H1 (cell line): ENCODE measurements at regions not wholly inside any gene's neighbourhood (a gene's known extent, or its start where the extent isn't known, plus 50 kb on each side); places are given as distances from the start of the nearest gene placed in this dataset.

Source experiments
- CTCF ChIA-PET: fragments of 300-600 bp; sonication (Branson Sonifier 250); formaldehyde crosslinking; loops from one replicate; lab custom pipeline; 2021; ENCODE audit not compliant: partially characterized antibody; lab: Charles Lee
- POLR2A ChIA-PET: fragments of 300-600 bp; sonication (Branson Sonifier 250); formaldehyde crosslinking; loops from one replicate; lab custom pipeline; 2021; ENCODE audit warnings: inconsistent platforms; ENCODE audit not compliant: partially characterized antibody; lab: Charles Lee
- DNase-seq, 2 experiments: peaks; one replicate each; pipeline versions ENCODE4 v3.0.0 to v3.0.0-alpha.2; 2010 to 2022; ENCODE audit warnings: low spot score in 2 of 2, low read depth in 1 of 2, mixed read lengths in 1 of 2
- FAIRE-seq: peaks from 2 replicates; lab custom pipeline; 2011; peaks lifted over from hg19 to GRCh38; lab: Jason Lieb, UNC
- H2AFZ ChIP-seq: 2 replicates; pipeline ENCODE4 v1.8.1; 2012; ENCODE audit warnings: low read length, inconsistent platforms
- H2AK5ac ChIP-seq: 2 replicates; pipeline ENCODE4 v1.6.1; 2013; ENCODE audit warnings: low read depth, low read length
- H2BK120ac ChIP-seq: replicated peaks from 2 replicates; pipeline ENCODE3; 2013; ENCODE audit warnings: low read depth, low read length, inconsistent platforms
- H2BK12ac ChIP-seq: 2 replicates; pipeline ENCODE4 v1.6.1; 2013; ENCODE audit warnings: low read depth, low read length
- H2BK15ac ChIP-seq: 2 replicates; pipeline ENCODE4 v1.6.1; 2013; ENCODE audit warnings: low read length
- H2BK20ac ChIP-seq: 2 replicates; pipeline ENCODE4 v1.6.1; 2013; ENCODE audit warnings: low read length
- H2BK5ac ChIP-seq: 2 replicates; pipeline ENCODE4 v1.6.1; 2013; ENCODE audit warnings: low read depth, low read length
- H3K14ac ChIP-seq: 2 replicates; pipeline ENCODE4 v1.6.1; 2013; ENCODE audit warnings: inconsistent platforms; ENCODE audit not compliant: insufficient read length
- H3K18ac ChIP-seq: 2 replicates; pipeline ENCODE4 v1.6.1; 2013; ENCODE audit warnings: low read length; ENCODE audit errors: extremely low read depth
- H3K23ac ChIP-seq: 2 replicates; pipeline ENCODE4 v1.6.1; 2013; ENCODE audit warnings: inconsistent platforms; ENCODE audit not compliant: insufficient read length
- H3K23me2 ChIP-seq: 2 replicates; pipeline ENCODE4 v1.6.1; 2013; ENCODE audit warnings: low read depth, low read length
- H3K27ac ChIP-seq: 2 replicates; pipeline ENCODE4 v1.6.1; 2011; ENCODE audit warnings: low read depth, low read length, inconsistent platforms
- H3K27me3 ChIP-seq, 4 experiments: replicated peaks in 1 of 4; 1 replicate in 1 of 4; 2 replicates in 3 of 4; pipeline versions ENCODE4 v1.6.1 to v1.8.1; 2011 to 2013; ENCODE audit warnings: low read length in 3 of 4, mild to moderate bottlenecking in 3 of 4, inconsistent platforms in 2 of 4, mixed read lengths in 2 of 4, moderate library complexity in 1 of 4; ENCODE audit not compliant: control insufficient read depth in 3 of 4, insufficient read depth in 3 of 4; ENCODE audit errors: extremely low read depth in 1 of 4
- H3K36me3 ChIP-seq, 4 experiments: 2 replicates each; pipeline versions ENCODE4 v1.6.1 to v1.8.1; 2011 to 2013; ENCODE audit warnings: mild to moderate bottlenecking in 4 of 4, low read length in 3 of 4, moderate library complexity in 2 of 4, control low read depth in 1 of 4, inconsistent platforms in 1 of 4; ENCODE audit not compliant: insufficient read depth in 4 of 4, control insufficient read depth in 2 of 4
- H3K4ac ChIP-seq: replicated peaks from 2 replicates; pipeline ENCODE3; 2013; ENCODE audit warnings: low read length, low read depth, mixed read lengths, inconsistent platforms; ENCODE audit not compliant: insufficient read length
- H3K4me1 ChIP-seq, 4 experiments: replicated peaks in 1 of 4; 1 replicate in 1 of 4; 2 replicates in 3 of 4; pipeline versions ENCODE4 v1.6.1 to v1.8.1; 2011 to 2013; ENCODE audit warnings: low read length in 3 of 4, inconsistent platforms in 2 of 4, mixed read lengths in 1 of 4; ENCODE audit not compliant: insufficient read depth in 4 of 4, control insufficient read depth in 3 of 4
- H3K4me2 ChIP-seq, 2 experiments: 2 replicates each; pipeline versions ENCODE4 v1.6.1 to v1.8.1; 2011 to 2013; ENCODE audit warnings: low read depth in 2 of 2, low read length in 2 of 2, control low read depth in 1 of 2, inconsistent platforms in 1 of 2, mild to moderate bottlenecking in 1 of 2; ENCODE audit not compliant: insufficient read depth in 1 of 2
- H3K4me3 ChIP-seq, 4 experiments: fragments of 200-600, 300-600 bp in 1 of 4; sonication (generic), shearing (Covaris generic), sonication (Bioruptor Twin) in 1 of 4; 2 replicates each; pipeline versions ENCODE4 v1.5.1 to v1.8.1; 2011 to 2016; ENCODE audit warnings: low read length in 4 of 4, low read depth in 3 of 4, control low read depth in 2 of 4, inconsistent platforms in 2 of 4, mild to moderate bottlenecking in 2 of 4, mixed read lengths in 1 of 4, moderate library complexity in 1 of 4; ENCODE audit not compliant: insufficient read depth in 2 of 4; ENCODE audit errors: extremely low read depth in 1 of 4
- H3K56ac ChIP-seq: replicated peaks from 2 replicates; pipeline ENCODE3; 2013; ENCODE audit warnings: low read depth, mild to moderate bottlenecking, mixed read lengths, low read length, inconsistent platforms; ENCODE audit not compliant: insufficient read length
- H3K79me1 ChIP-seq: 2 replicates; pipeline ENCODE4 v1.6.1; 2013; ENCODE audit warnings: low read depth, low read length, control low read depth
- H3K79me2 ChIP-seq, 2 experiments: 2 replicates each; pipeline versions ENCODE4 v1.6.1 to v1.8.1; 2012 to 2013; ENCODE audit warnings: low read length in 2 of 2, mild to moderate bottlenecking in 2 of 2, inconsistent platforms in 1 of 2; ENCODE audit not compliant: insufficient read depth in 2 of 2, control insufficient read depth in 1 of 2
- H3K9ac ChIP-seq, 4 experiments: replicated peaks in 1 of 4; 1 replicate in 1 of 4; 2 replicates in 3 of 4; pipeline versions ENCODE4 v1.6.1 to v1.8.1; 2011 to 2013; ENCODE audit warnings: low read depth in 3 of 4, low read length in 3 of 4, control low read depth in 2 of 4, mild to moderate bottlenecking in 2 of 4, moderate library complexity in 2 of 4, inconsistent platforms in 1 of 4; ENCODE audit errors: extremely low read depth in 1 of 4
- H3K9me3 ChIP-seq, 2 experiments: 2 replicates each; pipeline versions ENCODE4 v1.6.1 to v1.8.1; 2012 to 2013; ENCODE audit warnings: mild to moderate bottlenecking in 2 of 2, moderate library complexity in 2 of 2, control low read depth in 1 of 2, inconsistent platforms in 1 of 2, low read depth in 1 of 2, low read length in 1 of 2, mixed read lengths in 1 of 2; ENCODE audit not compliant: insufficient read depth in 2 of 2
- H4K20me1 ChIP-seq, 2 experiments: replicated peaks in 1 of 2; 2 replicates each; pipeline versions ENCODE3 to v1.8.1; 2011 to 2013; ENCODE audit warnings: inconsistent platforms in 2 of 2, low read length in 2 of 2, mild to moderate bottlenecking in 1 of 2; ENCODE audit not compliant: insufficient read depth in 2 of 2, control insufficient read depth in 1 of 2
- H4K5ac ChIP-seq: 2 replicates; pipeline ENCODE4 v1.6.1; 2013; ENCODE audit warnings: low read length, low read depth, mixed read lengths, inconsistent platforms; ENCODE audit not compliant: insufficient read length
- H4K8ac ChIP-seq: 2 replicates; pipeline ENCODE4 v1.8.0; 2013; ENCODE audit warnings: mild to moderate bottlenecking, moderate library complexity, low read length, inconsistent platforms; ENCODE audit not compliant: insufficient read depth; ENCODE audit errors: extremely low read depth
- H4K91ac ChIP-seq: replicated peaks from 2 replicates; pipeline ENCODE3; 2013; ENCODE audit warnings: low read length, mixed read lengths, inconsistent platforms; ENCODE audit not compliant: insufficient read length
- ASH2L ChIP-seq: fragments of 200-600, 300-600 bp; sonication (generic); IDR thresholded peaks from one replicate; pipeline ENCODE4 v1.7.1; 2017; ENCODE audit warnings: low read length
- CTBP2 ChIP-seq: IDR thresholded peaks from 2 replicates; pipeline ENCODE4 v1.7.0; 2011; ENCODE audit warnings: borderline replicate concordance, mild to moderate bottlenecking, moderate library complexity, mixed read lengths, low read length; ENCODE audit not compliant: insufficient read depth, insufficient read length
- KDM4A ChIP-seq: IDR thresholded peaks from one replicate; pipeline ENCODE4 v1.7.1; 2012; ENCODE audit warnings: low read depth, mild to moderate bottlenecking, moderate library complexity, low read length, inconsistent platforms; ENCODE audit not compliant: severe bottlenecking
- MAFK ChIP-seq: IDR thresholded peaks from 2 replicates; pipeline ENCODE4 v1.6.1; 2012; ENCODE audit warnings: low read depth, mild to moderate bottlenecking, improper control_type of control experiment, low read length
- RFX5 ChIP-seq: IDR thresholded peaks from 2 replicates; pipeline ENCODE4 v1.6.1; 2011; ENCODE audit warnings: low read depth, low read length, improper control_type of control experiment, borderline replicate concordance
- SAP30 ChIP-seq: fragments of 300-600 bp; sonication (generic); IDR thresholded peaks from 2 replicates; pipeline ENCODE4 v1.7.1; 2012; ENCODE audit warnings: low read length, moderate library complexity, mild to moderate bottlenecking, inconsistent platforms; ENCODE audit not compliant: insufficient read depth, insufficient replicate concordance
- SUZ12 ChIP-seq: fragments of 200-600 bp; sonication (generic); IDR thresholded peaks from 2 replicates; pipeline ENCODE4 v1.6.1; 2012; ENCODE audit warnings: mild to moderate bottlenecking, inconsistent platforms, low read length, moderate library complexity, mixed read lengths
- YY1 ChIP-seq: IDR thresholded peaks from 2 replicates; pipeline ENCODE4 v1.6.1; 2011; ENCODE audit warnings: low read depth, mild to moderate bottlenecking, low read length
- ZNF274 ChIP-seq: IDR thresholded peaks from 2 replicates; pipeline ENCODE4 v1.7.0; 2012; ENCODE audit warnings: low read length, borderline replicate concordance; ENCODE audit errors: extremely low read depth
- WGBS, 2 experiments: shearing (Covaris generic) in 1 of 2; methylation state at CpG; one replicate each; pipeline versions ENCODE4 v1.1.6 to v1.1.7; 2013 to 2015; ENCODE audit warnings: low lambda C conversion rate in 2 of 2, mixed read lengths in 2 of 2, inconsistent platforms in 1 of 2, low coverage in 1 of 2, missing lambda C conversion rate in 1 of 2; ENCODE audit not compliant: insufficient replicate concordance in 2 of 2, insufficient coverage in 1 of 2, insufficient read length in 1 of 2; ENCODE audit errors: extremely low coverage in 1 of 2, missing lambda C conversion rate in 1 of 2; 5-methylcytosine and 5-hydroxymethylcytosine counted together

GRCh38 chr2:31788273-31788672, 207.5 kb upstream of the SRD5A2 start:
- Histone ChIP-seq H3K23me2 (no peaks in the 10 kb centered on the region), H3K14ac (no peak overlapping the region), H3K9me3 (peaks cover 7 to 13% of the 10 kb centered on the region in 2 experiments; a peak in 3 of 4 replicates), H3K23ac (no peak overlapping the region), H3K4me3 (no peak overlapping the region), H4K8ac (no peak overlapping the region), H3K56ac (no peak overlapping the region), H4K5ac (no peak overlapping the region), H3K27ac (no peak overlapping the region), H3K79me2 (no peaks in the 10 kb centered on the region), H2AFZ (no peak overlapping the region), H3K79me1 (no peaks in the 10 kb centered on the region), H3K18ac (no peak overlapping the region), H4K91ac (no peak overlapping the region), H2BK120ac (no peak overlapping the region), H3K4me1 (no peaks in the 10 kb centered on the region), H2BK15ac (no peak overlapping the region), H4K20me1 (no peaks in the 10 kb centered on the region), H3K36me3 (no peaks in the 10 kb centered on the region), H3K27me3 (no peaks in the 10 kb centered on the region), H3K4ac (no peak overlapping the region), H2BK12ac (no peak overlapping the region), H3K4me2 (no peak overlapping the region), H3K9ac (no peak overlapping the region), H2BK20ac (no peak overlapping the region), H2AK5ac (no peak overlapping the region), H2BK5ac (no peak overlapping the region)
- ChIA-PET POLR2A (no interaction called here), CTCF (interaction anchor here (1.4 kb wide), 1 partner anchor 16 kb away, joined by 3 read pairs; no protein-coding TSS in a partner anchor)
- DNase-seq (no peak), FAIRE-seq (no peak)
- 77% methylated on average over 4 of the region's 4 CpGs; no CpG with 5 or more reads in 1 of the 2 experiments for WGBS, 2 experiments
- TF ChIP-seq SUZ12 (no peak), MAFK (no peak), YY1 (no peak), ZNF274 (no peak), KDM4A (no peak), RFX5 (no peak), SAP30 (no peak), CTBP2 (no peak), ASH2L (no peak)
